Esophagus squamous epithelium (tissue), 5 donors: ENCODE measurements at regions not wholly inside any gene's neighbourhood (a gene's known extent, or its start where the extent isn't known, plus 50 kb on each side); places are given as distances from the start of the nearest gene placed in this dataset.
"Not testable (repeated sequence)": the region's sequence is repeated elsewhere in the genome, so short reads cannot be mapped to it uniquely, and the experiment has no call there.

Experiments
- DNase-seq: peaks from one replicate; lab custom pipeline; 2025; lab: John Stamatoyannopoulos, UW
- H3K27ac ChIP-seq, 4 donors: fragments of 200-600 bp; sonication (generic); one replicate each; pipeline ENCODE4 v1.5.1; 2016 to 2019; ENCODE audit warnings: mild to moderate bottlenecking in 1 of 4
- H3K27me3 ChIP-seq, 4 donors: fragments of 200-600 bp; sonication (generic); 1 replicate in 3 of 4; 2 replicates in 1 of 4; pipeline versions ENCODE4 v1.5.1 to v1.6.0; 2017 to 2021; ENCODE audit warnings: antibody characterized with exemption in 1 of 4
- H3K36me3 ChIP-seq, 3 donors: fragments of 200-600 bp; sonication (generic); one replicate each; pipeline ENCODE4 v1.5.1; 2016 to 2019
- H3K4me1 ChIP-seq, 3 donors: fragments of 200-600 bp; sonication (generic); one replicate each; pipeline ENCODE4 v1.5.1; 2017 to 2019
- H3K4me3 ChIP-seq, 4 donors: fragments of 200-600 bp; sonication (generic); 1 replicate in 3 of 4; 2 replicates in 1 of 4; pipeline ENCODE4 v1.5.1; 2016 to 2019; ENCODE audit warnings: mild to moderate bottlenecking in 2 of 4, moderate library complexity in 1 of 4
- H3K9me3 ChIP-seq, 3 donors: fragments of 200-600 bp; sonication (generic); one replicate each; pipeline ENCODE4 v1.5.1; 2016 to 2019
- CTCF ChIP-seq, 6 experiments: fragments of 450-650 bp in 4 of 6; fragments of 200-600 bp in 2 of 6; sonication (generic) in 2 of 6; IDR thresholded peaks; one replicate each; pipeline ENCODE4 v1.5.1; 2016 to 2019; ENCODE audit warnings: antibody characterized with exemption in 6 of 6, mild to moderate bottlenecking in 4 of 6, moderate library complexity in 4 of 6
- POLR2A ChIP-seq, 4 donors: fragments of 450-650 bp; IDR thresholded peaks; one replicate each; pipeline ENCODE4 v1.6.1; 2017; ENCODE audit warnings: antibody characterized with exemption in 4 of 4, mild to moderate bottlenecking in 4 of 4, moderate library complexity in 3 of 4
- WGBS, 2 donors: methylation state at CpG; one replicate each; pipeline ENCODE4 v1.1.5; 2018; 5-methylcytosine and 5-hydroxymethylcytosine counted together
- intact Hi-C: fragments of 100-400 bp; cut with DNase I; formaldehyde crosslinking; loops from one replicate; pipeline ENCODE4 v1.15.0; 2022
- donor health status: DM: yes; HTN: yes; CAD: no.

- TF ChIP-seq POLR2A (IDR thresholded peaks at IDR 0.05) (no peak), CTCF (IDR thresholded peaks at IDR 0.05) (no peak)
- H3K4me3 ChIP-seq = no peak overlapping the region
- intact Hi-C loops = no loop called here
- no peaks in the 10 kb centered on the region for H3K9me3 ChIP-seq
- H3K4me1 ChIP-seq = no peaks in the 10 kb centered on the region
- H3K36me3 ChIP-seq = no peaks in the 10 kb centered on the region
- H3K27me3 ChIP-seq = no peaks in the 10 kb centered on the region
- no peak for DNase-seq
- no peak overlapping the region for H3K27ac ChIP-seq
- WGBS, 2 donors = 89 to 91% methylated on average over 3 to 4 of the region's 4 CpGs
Measured at GRCh38 chr2:137913169-137913568, 51.1 kb upstream of the HNMT start.

- intact Hi-C loops, H3K4me1 ChIP-seq, H3K9me3 ChIP-seq, DNase-seq, H3K4me3 ChIP-seq, H3K27me3 ChIP-seq, H3K27ac ChIP-seq, H3K36me3 ChIP-seq: not testable (repeated sequence)
- WGBS, 2 donors = 67 to 75% methylated on average over 2 of the region's 2 CpGs
Measured at GRCh38 chr2:137913648-137914047, 50.6 kb upstream of the HNMT start.
